ENCODE measurements at regions not wholly inside any gene's neighbourhood (a gene's known extent, or its start where the extent isn't known, plus 50 kb on each side); places are given as distances from the start of the nearest gene placed in this dataset.
"Not testable (repeated sequence)": the region's sequence is repeated elsewhere in the genome, so short reads cannot be mapped to it uniquely, and the experiment has no call there.

- DNase-seq (ENCODE audit: low read depth in 4 of 4, low spot score in 1 of 4): no peak
Measured at GRCh38 chr4:159780196-159780922, 677.5 kb downstream of the RAPGEF2 start.

GRCh38 chr4:159787901-159788300, 685.0 kb downstream of the RAPGEF2 start:
- DNase-seq (ENCODE audit: low read depth in 4 of 4, low spot score in 1 of 4): no peak

GRCh38 chr4:159791334-159791733, 688.5 kb downstream of the RAPGEF2 start:
- DNase-seq (ENCODE audit: low read depth in 4 of 4, low spot score in 1 of 4): no peak

GRCh38 chr4:159804592-159804991, 701.7 kb downstream of the RAPGEF2 start:
- not testable (repeated sequence) for DNase-seq (ENCODE audit: low read depth in 4 of 4, low spot score in 1 of 4)

- DNase-seq (ENCODE audit: low read depth in 4 of 4, low spot score in 1 of 4): no peak
Measured at GRCh38 chr4:159823743-159824142, 720.9 kb downstream of the RAPGEF2 start.

GRCh38 chr4:159828687-159829086, 725.8 kb downstream of the RAPGEF2 start:
- DNase-seq (ENCODE audit: low read depth in 4 of 4, low spot score in 1 of 4): no peak

- no peak for DNase-seq (ENCODE audit: low read depth in 4 of 4, low spot score in 1 of 4)
Measured at GRCh38 chr4:159829184-159829583, 726.3 kb downstream of the RAPGEF2 start.

- DNase-seq (ENCODE audit: low read depth in 4 of 4, low spot score in 1 of 4): no peak
Measured at GRCh38 chr4:159837071-159837470, 734.2 kb downstream of the RAPGEF2 start.

GRCh38 chr4:159855731-159856130, 752.9 kb downstream of the RAPGEF2 start:
- no peak for DNase-seq (ENCODE audit: low read depth in 4 of 4, low spot score in 1 of 4)

- DNase-seq (ENCODE audit: low read depth in 4 of 4, low spot score in 1 of 4): no peak
Measured at GRCh38 chr4:159856451-159856850, 753.6 kb downstream of the RAPGEF2 start.

GRCh38 chr4:159859656-159860148, 756.8 kb downstream of the RAPGEF2 start:
- no peak for DNase-seq (ENCODE audit: low read depth in 4 of 4, low spot score in 1 of 4)

- no peak for DNase-seq (ENCODE audit: low read depth in 4 of 4, low spot score in 1 of 4)
Measured at GRCh38 chr4:159860945-159861344, 758.1 kb downstream of the RAPGEF2 start.

GRCh38 chr4:159864337-159864736, 761.5 kb downstream of the RAPGEF2 start:
- DNase-seq (ENCODE audit: low read depth in 4 of 4, low spot score in 1 of 4): no peak

- DNase-seq (ENCODE audit: low read depth in 4 of 4, low spot score in 1 of 4): no peak
Measured at GRCh38 chr4:159867673-159868072, 764.8 kb downstream of the RAPGEF2 start.

GRCh38 chr4:159868936-159869335, 766.1 kb downstream of the RAPGEF2 start:
- DNase-seq (ENCODE audit: low read depth in 4 of 4, low spot score in 1 of 4): not testable (repeated sequence)

GRCh38 chr4:159871141-159871540, 768.3 kb downstream of the RAPGEF2 start:
- no peak for DNase-seq (ENCODE audit: low read depth in 4 of 4, low spot score in 1 of 4)

- DNase-seq (ENCODE audit: low read depth in 4 of 4, low spot score in 1 of 4): no peak
Measured at GRCh38 chr4:159881158-159881557, 778.3 kb downstream of the RAPGEF2 start.

GRCh38 chr4:159884989-159885388, 782.1 kb downstream of the RAPGEF2 start:
- DNase-seq (ENCODE audit: low read depth in 4 of 4, low spot score in 1 of 4): no peak

GRCh38 chr4:159899596-159899995, 796.7 kb downstream of the RAPGEF2 start:
- no peak for DNase-seq (ENCODE audit: low read depth in 4 of 4, low spot score in 1 of 4)

- no peak for DNase-seq (ENCODE audit: low read depth in 4 of 4, low spot score in 1 of 4)
Measured at GRCh38 chr4:159900562-159900961, 797.7 kb downstream of the RAPGEF2 start.

GRCh38 chr4:159902648-159903047, 799.8 kb downstream of the RAPGEF2 start:
- no peak for DNase-seq (ENCODE audit: low read depth in 4 of 4, low spot score in 1 of 4)

GRCh38 chr4:159904906-159905305, 802.0 kb downstream of the RAPGEF2 start:
- no peak for DNase-seq (ENCODE audit: low read depth in 4 of 4, low spot score in 1 of 4)

- no peak for DNase-seq (ENCODE audit: low read depth in 4 of 4, low spot score in 1 of 4)
Measured at GRCh38 chr4:159906051-159906450, 803.2 kb downstream of the RAPGEF2 start.
